ENCODE measurements at regions not wholly inside any gene's neighbourhood (a gene's known extent, or its start where the extent isn't known, plus 50 kb on each side); places are given as distances from the start of the nearest gene placed in this dataset.

DNA sequence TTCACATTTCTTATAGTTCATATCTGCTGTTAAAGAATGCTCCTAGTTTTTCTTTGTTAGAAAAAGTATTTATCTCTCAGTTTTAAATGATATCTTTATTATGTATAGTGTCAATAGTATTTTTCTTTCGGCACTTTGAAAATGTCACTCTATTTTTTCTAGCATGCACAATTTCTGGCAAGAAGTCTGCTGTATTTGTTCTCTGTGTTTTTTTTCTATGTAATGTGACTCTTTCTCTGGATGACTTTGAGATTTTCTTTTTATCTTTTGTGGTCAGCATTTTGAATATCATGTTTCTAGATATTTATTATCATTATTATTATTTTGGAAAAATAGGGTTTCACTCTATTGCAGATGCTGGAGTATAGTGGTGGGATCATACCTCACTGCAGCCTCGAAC, 285.2 kb downstream of the PTGER3 start:
- Histone ChIP-seq H3K27ac (ENCODE audit: extremely low read length, insufficient read depth, low read length) (no peak overlapping the region), H3K79me2 (ENCODE audit: insufficient read depth, low read length) (no peaks in the 10 kb centered on the region), H3K36me3 (replicated peaks in 1 of 2; ENCODE audit: control insufficient read depth in 1 of 2, insufficient read depth in 2 of 2, low read length in 2 of 2) (no peaks in the 10 kb centered on the region), H3K4me2 (ENCODE audit: low read depth, low read length) (no peak overlapping the region), H3K27me3 (ENCODE audit: control insufficient read depth in 1 of 2, insufficient read depth in 2 of 2, low read length in 2 of 2) (no peaks in the 10 kb centered on the region), H3K9ac (ENCODE audit: insufficient read depth, low read depth, low read length) (no peak overlapping the region), H3K4me1 (ENCODE audit: insufficient read depth, low read length) (no peaks in the 10 kb centered on the region), H4K20me1 (ENCODE audit: insufficient read depth, low read length) (no peaks in the 10 kb centered on the region), H3K9me3 (ENCODE audit: low read length) (no peaks in the 10 kb centered on the region), H2AFZ (ENCODE audit: low read length) (no peak overlapping the region), H3K4me3 (replicated peaks in 1 of 3; ENCODE audit: insufficient read depth in 1 of 3, low read depth in 2 of 3, low read length in 3 of 3) (no peak overlapping the region)
- in situ Hi-C loops (cut with HindIII; ENCODE audit: extremely low pct_ligation_motif_present, low pct_unique_long_range_greater_than_20kb) (no loop called here), intact Hi-C loops (cut with micrococcal nuclease; ENCODE audit: unreplicated experiment) (no loop called here)
- ATAC-seq (no peak), FAIRE-seq (no peak), DNase-seq (ENCODE audit: low spot score) (no peak)
- TF ChIP-seq, protein P1, sequence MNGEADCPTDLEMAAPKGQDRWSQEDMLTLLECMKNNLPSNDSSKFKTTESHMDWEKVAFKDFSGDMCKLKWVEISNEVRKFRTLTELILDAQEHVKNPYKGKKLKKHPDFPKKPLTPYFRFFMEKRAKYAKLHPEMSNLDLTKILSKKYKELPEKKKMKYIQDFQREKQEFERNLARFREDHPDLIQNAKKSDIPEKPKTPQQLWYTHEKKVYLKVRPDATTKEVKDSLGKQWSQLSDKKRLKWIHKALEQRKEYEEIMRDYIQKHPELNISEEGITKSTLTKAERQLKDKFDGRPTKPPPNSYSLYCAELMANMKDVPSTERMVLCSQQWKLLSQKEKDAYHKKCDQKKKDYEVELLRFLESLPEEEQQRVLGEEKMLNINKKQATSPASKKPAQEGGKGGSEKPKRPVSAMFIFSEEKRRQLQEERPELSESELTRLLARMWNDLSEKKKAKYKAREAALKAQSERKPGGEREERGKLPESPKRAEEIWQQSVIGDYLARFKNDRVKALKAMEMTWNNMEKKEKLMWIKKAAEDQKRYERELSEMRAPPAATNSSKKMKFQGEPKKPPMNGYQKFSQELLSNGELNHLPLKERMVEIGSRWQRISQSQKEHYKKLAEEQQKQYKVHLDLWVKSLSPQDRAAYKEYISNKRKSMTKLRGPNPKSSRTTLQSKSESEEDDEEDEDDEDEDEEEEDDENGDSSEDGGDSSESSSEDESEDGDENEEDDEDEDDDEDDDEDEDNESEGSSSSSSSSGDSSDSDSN (CRISPR knock-in tag; IDR thresholded peaks at IDR 0.05), result no peak
- TF ChIP-seq KDM1A (CRISPR knock-in tag; IDR thresholded peaks at IDR 0.05), result no peak
- no peak for TF ChIP-seq GATAD1 (CRISPR knock-in tag; IDR thresholded peaks at IDR 0.05)
- TF ChIP-seq ZNF260 (CRISPR knock-in tag; IDR thresholded peaks at IDR 0.05; ENCODE audit: borderline replicate concordance, low read depth), result no peak
- TF ChIP-seq ZNF597 (CRISPR knock-in tag; IDR thresholded peaks at IDR 0.05), result no peak
- no peak for TF ChIP-seq LBX2 (CRISPR knock-in tag; IDR thresholded peaks at IDR 0.05; ENCODE audit: borderline replicate concordance)
- no peak for TF ChIP-seq ISL2 (CRISPR knock-in tag; IDR thresholded peaks at IDR 0.05)
- no peak for TF ChIP-seq SMARCC2 (IDR thresholded peaks at IDR 0.05)
- TF ChIP-seq BHLHE40 (IDR thresholded peaks at IDR 0.05; ENCODE audit: low read length), result no peak
- TF ChIP-seq CC2D1A (CRISPR knock-in tag; IDR thresholded peaks at IDR 0.05), result no peak
- no peak for TF ChIP-seq ZSCAN9 (CRISPR knock-in tag; IDR thresholded peaks at IDR 0.05; ENCODE audit: borderline replicate concordance)
- TF ChIP-seq PRMT3 (CRISPR knock-in tag; IDR thresholded peaks at IDR 0.05; ENCODE audit: borderline replicate concordance, low read depth), result no peak
- TF ChIP-seq NFYC (CRISPR knock-in tag; IDR thresholded peaks at IDR 0.05), result no peak
- no peak for TF ChIP-seq FUBP1 (CRISPR knock-in tag; IDR thresholded peaks at IDR 0.05; ENCODE audit: borderline replicate concordance)
- no peak for TF ChIP-seq STAT5B (CRISPR knock-in tag; IDR thresholded peaks at IDR 0.05)
- ChIA-PET POLR2A (no interaction called here), CTCF (ENCODE audit: low intra/inter-chr PET ratio, low total read pairs) (no interaction called here)
- no TSS peak for BruUV-seq (replicated peaks)
- 29% methylated on average over 2 of the region's 2 CpGs for WGBS (ENCODE audit: low lambda C conversion rate)
